Esophagus squamous epithelium (tissue), 5 donors: ENCODE measurements at regions not wholly inside any gene's neighbourhood (a gene's known extent, or its start where the extent isn't known, plus 50 kb on each side); places are given as distances from the start of the nearest gene placed in this dataset.

Experiments
- DNase-seq: peaks from one replicate; lab custom pipeline; 2025; lab: John Stamatoyannopoulos, UW
- H3K27ac ChIP-seq, 4 donors: fragments of 200-600 bp; sonication (generic); one replicate each; pipeline ENCODE4 v1.5.1; 2016 to 2019; ENCODE audit warnings: mild to moderate bottlenecking in 1 of 4
- H3K27me3 ChIP-seq, 4 donors: fragments of 200-600 bp; sonication (generic); 1 replicate in 3 of 4; 2 replicates in 1 of 4; pipeline versions ENCODE4 v1.5.1 to v1.6.0; 2017 to 2021; ENCODE audit warnings: antibody characterized with exemption in 1 of 4
- H3K36me3 ChIP-seq, 3 donors: fragments of 200-600 bp; sonication (generic); one replicate each; pipeline ENCODE4 v1.5.1; 2016 to 2019
- H3K4me1 ChIP-seq, 3 donors: fragments of 200-600 bp; sonication (generic); one replicate each; pipeline ENCODE4 v1.5.1; 2017 to 2019
- H3K4me3 ChIP-seq, 4 donors: fragments of 200-600 bp; sonication (generic); 1 replicate in 3 of 4; 2 replicates in 1 of 4; pipeline ENCODE4 v1.5.1; 2016 to 2019; ENCODE audit warnings: mild to moderate bottlenecking in 2 of 4, moderate library complexity in 1 of 4
- H3K9me3 ChIP-seq, 3 donors: fragments of 200-600 bp; sonication (generic); one replicate each; pipeline ENCODE4 v1.5.1; 2016 to 2019
- CTCF ChIP-seq, 6 experiments: fragments of 450-650 bp in 4 of 6; fragments of 200-600 bp in 2 of 6; sonication (generic) in 2 of 6; IDR thresholded peaks; one replicate each; pipeline ENCODE4 v1.5.1; 2016 to 2019; ENCODE audit warnings: antibody characterized with exemption in 6 of 6, mild to moderate bottlenecking in 4 of 6, moderate library complexity in 4 of 6
- POLR2A ChIP-seq, 4 donors: fragments of 450-650 bp; IDR thresholded peaks; one replicate each; pipeline ENCODE4 v1.6.1; 2017; ENCODE audit warnings: antibody characterized with exemption in 4 of 4, mild to moderate bottlenecking in 4 of 4, moderate library complexity in 3 of 4
- WGBS, 2 donors: methylation state at CpG; one replicate each; pipeline ENCODE4 v1.1.5; 2018; 5-methylcytosine and 5-hydroxymethylcytosine counted together
- intact Hi-C: fragments of 100-400 bp; cut with DNase I; formaldehyde crosslinking; loops from one replicate; pipeline ENCODE4 v1.15.0; 2022
- donor health status: DM: yes; HTN: yes; CAD: no.

GRCh38 chr14:82342596-82342995, 808.9 kb upstream of the SEL1L start:
- Histone ChIP-seq H3K9me3 (no peaks in the 10 kb centered on the region), H3K36me3 (no peaks in the 10 kb centered on the region), H3K27ac (no peak overlapping the region), H3K27me3 (no peaks in the 10 kb centered on the region), H3K4me1 (no peaks in the 10 kb centered on the region), H3K4me3 (no peak overlapping the region)
- DNase-seq = no peak
- intact Hi-C loops = no loop called here
- no peak for TF ChIP-seq CTCF (IDR thresholded peaks at IDR 0.05)
- TF ChIP-seq POLR2A (IDR thresholded peaks at IDR 0.05) = no peak

- H3K4me1 ChIP-seq = no peaks in the 10 kb centered on the region
- TF ChIP-seq POLR2A (IDR thresholded peaks at IDR 0.05) = no peak
- no peak for TF ChIP-seq CTCF (IDR thresholded peaks at IDR 0.05)
- no peak overlapping the region for H3K4me3 ChIP-seq
- DNase-seq = no peak
- no peaks in the 10 kb centered on the region for H3K27me3 ChIP-seq
- no peak overlapping the region for H3K27ac ChIP-seq
- intact Hi-C loops = no loop called here
- H3K9me3 ChIP-seq = no peaks in the 10 kb centered on the region
- H3K36me3 ChIP-seq = no peaks in the 10 kb centered on the region
These were observed 811.5 kb upstream of the SEL1L start for GRCh38 chr14:82345184-82345583.

- intact Hi-C loops = no loop called here
- Histone ChIP-seq H3K36me3 (no peaks in the 10 kb centered on the region), H3K4me3 (no peak overlapping the region), H3K27me3 (no peaks in the 10 kb centered on the region), H3K27ac (no peak overlapping the region), H3K4me1 (no peaks in the 10 kb centered on the region), H3K9me3 (peaks cover 0 to 3% (median 0%) of the 10 kb centered on the region in 3 donors)
- no peak for DNase-seq
- TF ChIP-seq POLR2A (IDR thresholded peaks at IDR 0.05) = no peak
- TF ChIP-seq CTCF (IDR thresholded peaks at IDR 0.05) = no peak
These were observed 820.5 kb upstream of the SEL1L start for GRCh38 chr14:82354126-82354525.

- intact Hi-C loops = no loop called here
- Histone ChIP-seq H3K27me3 (no peaks in the 10 kb centered on the region), H3K4me1 (no peaks in the 10 kb centered on the region), H3K9me3 (peaks cover 0 to 3% (median 0%) of the 10 kb centered on the region in 3 donors), H3K36me3 (no peaks in the 10 kb centered on the region), H3K27ac (no peak overlapping the region), H3K4me3 (no peak overlapping the region)
- TF ChIP-seq CTCF (IDR thresholded peaks at IDR 0.05) (no peak), POLR2A (IDR thresholded peaks at IDR 0.05) (no peak)
- no peak for DNase-seq
- 64 to 80% methylated on average over 3 of the region's 3 CpGs for WGBS, 2 donors
These were observed 825.5 kb upstream of the SEL1L start for GRCh38 chr14:82359201-82359600.

GRCh38 chr14:82362452-82362851, 828.8 kb upstream of the SEL1L start:
- no peak overlapping the region for H3K4me3 ChIP-seq
- TF ChIP-seq CTCF (IDR thresholded peaks at IDR 0.05) = no peak
- TF ChIP-seq POLR2A (IDR thresholded peaks at IDR 0.05) = no peak
- DNase-seq = no peak
- no peaks in the 10 kb centered on the region for H3K36me3 ChIP-seq
- H3K27ac ChIP-seq = no peak overlapping the region
- no peaks in the 10 kb centered on the region for H3K9me3 ChIP-seq
- intact Hi-C loops = no loop called here
- H3K27me3 ChIP-seq = no peaks in the 10 kb centered on the region
- H3K4me1 ChIP-seq = no peaks in the 10 kb centered on the region
